AG10803 (cell line): ENCODE measurements at regions not wholly inside any gene's neighbourhood (a gene's known extent, or its start where the extent isn't known, plus 50 kb on each side); places are given as distances from the start of the nearest gene placed in this dataset.

Experiments
- DNase-seq: peaks from one replicate; pipeline ENCODE4 v3.0.0; 2010; ENCODE audit warnings: low read depth
- H3K4me3 ChIP-seq: 2 replicates; pipeline ENCODE4 v1.5.1; 2011; ENCODE audit warnings: mild to moderate bottlenecking, low read length, control low read depth
- CTCF ChIP-seq: conservative IDR thresholded peaks from 2 replicates; pipeline ENCODE4 v1.5.1; 2011; ENCODE audit warnings: mild to moderate bottlenecking, low read length, control low read depth, inconsistent platforms

- no peak for DNase-seq
- H3K4me3 ChIP-seq, result no peak overlapping the region
- TF ChIP-seq CTCF, result no peak
Observed at GRCh38 chr22:48856308-48856615, 971.4 kb downstream of the BRD1 start.

- DNase-seq, result no peak
- no peak for TF ChIP-seq CTCF
- no peak overlapping the region for H3K4me3 ChIP-seq
Observed at GRCh38 chr22:48855593-48856307, 971.9 kb downstream of the BRD1 start.

GRCh38 chr22:48855013-48855412 lies 972.7 kb downstream of the BRD1 start:
- TF ChIP-seq CTCF, result no peak
- H3K4me3 ChIP-seq, result no peak overlapping the region
- DNase-seq, result no peak

GRCh38 chr22:48853627-48854240 lies 973.9 kb downstream of the BRD1 start:
- DNase-seq, result no peak
- H3K4me3 ChIP-seq, result no peak overlapping the region
- TF ChIP-seq CTCF, result no peak

GRCh38 chr22:48851933-48852549 lies 975.6 kb downstream of the BRD1 start:
- no peak overlapping the region for H3K4me3 ChIP-seq
- TF ChIP-seq CTCF, result no peak
- DNase-seq, result no peak

GRCh38 chr22:48850658-48851287 lies 976.9 kb downstream of the BRD1 start:
- TF ChIP-seq CTCF, result no peak
- no peak for DNase-seq
- no peak overlapping the region for H3K4me3 ChIP-seq
